Panc1 (cell line): ENCODE measurements at regions not wholly inside any gene's neighbourhood (a gene's known extent, or its start where the extent isn't known, plus 50 kb on each side); places are given as distances from the start of the nearest gene placed in this dataset.

Experiments
- ATAC-seq: fragments of 200-7000 bp; cut with Tn5 transposase; 2 replicates; pipeline ENCODE4 v1.9.1; 2020; ENCODE audit warnings: mild to moderate bottlenecking, moderate library complexity
- BruUV-seq: library from RNA; stranded (reverse); fragments of 400-500 nt; replicated peaks from 2 replicates; lab custom pipeline; 2021; lab: Mats Ljungman, UMichigan
- CTCF ChIA-PET: fragments of 300-600 bp; sonication (Branson Sonifier 250); formaldehyde crosslinking; loops from one replicate; lab custom pipeline; 2022; ENCODE audit warnings: antibody characterized with exemption; lab: Charles Lee
- POLR2A ChIA-PET: fragments of 300-600 bp; sonication (Branson Sonifier 250); formaldehyde crosslinking; loops from one replicate; lab custom pipeline; 2022; ENCODE audit warnings: antibody characterized with exemption; lab: Charles Lee
- DNase-seq: peaks from one replicate; pipeline ENCODE4 v3.0.0-alpha.2; 2010; ENCODE audit warnings: low read depth, low spot score
- H3K27ac ChIP-seq: 2 replicates; pipeline ENCODE4 v1.5.1; 2011; ENCODE audit warnings: mild to moderate bottlenecking, low read length, inconsistent platforms
- H3K27me3 ChIP-seq: fragments of 200-500 bp; sonication (Bioruptor generic); 2 replicates; pipeline ENCODE4 v1.6.0; 2014; ENCODE audit warnings: low read length, inconsistent platforms; ENCODE audit not compliant: control insufficient read depth, insufficient read depth
- H3K36me3 ChIP-seq: fragments of 200-500 bp; sonication (Bioruptor generic); 2 replicates; pipeline ENCODE4 v1.5.1; 2014; ENCODE audit warnings: inconsistent platforms, mild to moderate bottlenecking, low read length, moderate library complexity; ENCODE audit not compliant: control insufficient read depth, insufficient read depth
- H3K4me1 ChIP-seq: 2 replicates; pipeline ENCODE4 v1.5.1; 2011; ENCODE audit warnings: inconsistent platforms, mild to moderate bottlenecking, low read length, moderate library complexity; ENCODE audit not compliant: control insufficient read depth, insufficient read depth
- H3K4me3 ChIP-seq, 2 experiments: 2 replicates each; pipeline ENCODE4 v1.5.1; 2011 to 2012; ENCODE audit warnings: low read depth in 2 of 2, low read length in 2 of 2, mild to moderate bottlenecking in 2 of 2, inconsistent platforms in 1 of 2, moderate library complexity in 1 of 2
- H3K9me3 ChIP-seq: fragments of 200-500 bp; sonication (Bioruptor generic); 2 replicates; pipeline ENCODE4 v1.5.1; 2014; ENCODE audit warnings: low read depth, mild to moderate bottlenecking, inconsistent platforms, low read length, moderate library complexity; ENCODE audit not compliant: control insufficient read depth, insufficient read depth
- CTCF ChIP-seq: fragments of 450-650 bp; IDR thresholded peaks from 2 replicates; pipeline ENCODE4 v1.5.1; 2017; ENCODE audit warnings: mild to moderate bottlenecking
- POLR2AphosphoS5 ChIP-seq: IDR thresholded peaks from 2 replicates; pipeline ENCODE4 v1.6.1; 2012; ENCODE audit warnings: mild to moderate bottlenecking, low read depth, low read length, moderate library complexity
- REST ChIP-seq, 2 experiments: IDR thresholded peaks; 2 replicates each; pipeline ENCODE4 v1.6.1; 2011 to 2012; ENCODE audit warnings: low read depth in 2 of 2, control low read depth in 1 of 2, low read length in 1 of 2, mild to moderate bottlenecking in 1 of 2, moderate library complexity in 1 of 2; ENCODE audit not compliant: insufficient read depth in 1 of 2
- SIN3A ChIP-seq: IDR thresholded peaks from 2 replicates; pipeline ENCODE4 v1.6.1; 2012; ENCODE audit warnings: low read depth, mild to moderate bottlenecking, low read length, moderate library complexity, borderline replicate concordance; ENCODE audit not compliant: insufficient read depth
- TCF7L2 ChIP-seq: IDR thresholded peaks from 2 replicates; pipeline ENCODE4 v1.6.1; 2011; ENCODE audit warnings: mild to moderate bottlenecking, low read depth, low read length, inconsistent platforms
- in situ Hi-C: cut with HindIII; loops from 2 replicates; pipeline ENCODE4 v1.10.0; 2016; ENCODE audit warnings: low sequenced_read_pairs, low pct_unique_long_range_greater_than_20kb
- intact Hi-C: fragments of 100-400 bp; cut with micrococcal nuclease; formaldehyde crosslinking; loops from one replicate; pipeline ENCODE4 v1.10.0; 2022; ENCODE audit not compliant: unreplicated experiment

GRCh38 chr4:138960175-138960710 lies 55.3 kb upstream of the NOCT start:
- in situ Hi-C loops (no loop called here), intact Hi-C loops (no loop called here)
- ChIA-PET POLR2A (no interaction called here), CTCF (no interaction called here)
- DNase-seq (no peak), ATAC-seq (no peak)
- BruUV-seq, result no TSS peak
- Histone ChIP-seq H3K4me1 (no peaks in the 10 kb centered on the region), H3K27ac (no peak overlapping the region), H3K27me3 (no peaks in the 10 kb centered on the region), H3K36me3 (no peaks in the 10 kb centered on the region), H3K4me3 (no peak overlapping the region), H3K9me3 (no peaks in the 10 kb centered on the region)
- TF ChIP-seq REST (IDR thresholded peaks at IDR 0.05; ENCODE audit: insufficient read depth in 1 of 2, low read depth in 2 of 2, low read length in 1 of 2), result no peak
- no peak for TF ChIP-seq SIN3A
- no peak for TF ChIP-seq TCF7L2
- TF ChIP-seq POLR2AphosphoS5, result no peak
- TF ChIP-seq CTCF, result no peak

- no TSS peak for BruUV-seq
- ATAC-seq, result no peak
- POLR2A ChIA-PET, result no interaction called here
- Histone ChIP-seq H3K36me3 (no peaks in the 10 kb centered on the region), H3K27ac (no peak overlapping the region), H3K4me3 (no peak overlapping the region), H3K9me3 (no peaks in the 10 kb centered on the region), H3K4me1 (no peaks in the 10 kb centered on the region), H3K27me3 (no peaks in the 10 kb centered on the region)
- CTCF ChIA-PET, result no interaction called here
- in situ Hi-C loops, result no loop called here
- TF ChIP-seq REST (IDR thresholded peaks at IDR 0.05; ENCODE audit: insufficient read depth in 1 of 2, low read depth in 2 of 2, low read length in 1 of 2) (no peak), POLR2AphosphoS5 (no peak), CTCF (no peak), SIN3A (no peak)
- intact Hi-C loops, result no loop called here
- no peak for DNase-seq
These were observed 56.3 kb upstream of the NOCT start for GRCh38 chr4:138959097-138959815.
